ENCODE measurements at regions not wholly inside any gene's neighbourhood (a gene's known extent, or its start where the extent isn't known, plus 50 kb on each side); places are given as distances from the start of the nearest gene placed in this dataset.

DNA sequence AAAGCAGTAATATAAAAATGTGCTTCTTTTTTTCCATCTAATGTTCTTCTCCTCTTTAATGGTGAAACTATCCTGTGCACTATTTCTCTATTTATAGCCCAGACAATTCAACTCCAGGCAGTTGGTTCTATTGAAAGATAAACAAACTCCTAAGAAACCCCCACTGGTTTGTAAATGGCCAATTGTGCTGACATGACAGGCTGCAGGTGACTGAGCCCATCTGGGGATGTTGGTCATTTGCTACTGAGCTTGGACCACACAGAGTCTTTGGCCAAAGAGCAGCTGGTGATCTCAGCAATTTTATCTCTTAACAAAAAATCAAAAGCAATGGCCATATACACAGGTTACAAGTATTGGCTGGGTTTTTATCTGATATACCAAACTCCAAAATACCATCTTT, 631.8 kb upstream of the CELF2 start:
- TF ChIP-seq, protein P1, sequence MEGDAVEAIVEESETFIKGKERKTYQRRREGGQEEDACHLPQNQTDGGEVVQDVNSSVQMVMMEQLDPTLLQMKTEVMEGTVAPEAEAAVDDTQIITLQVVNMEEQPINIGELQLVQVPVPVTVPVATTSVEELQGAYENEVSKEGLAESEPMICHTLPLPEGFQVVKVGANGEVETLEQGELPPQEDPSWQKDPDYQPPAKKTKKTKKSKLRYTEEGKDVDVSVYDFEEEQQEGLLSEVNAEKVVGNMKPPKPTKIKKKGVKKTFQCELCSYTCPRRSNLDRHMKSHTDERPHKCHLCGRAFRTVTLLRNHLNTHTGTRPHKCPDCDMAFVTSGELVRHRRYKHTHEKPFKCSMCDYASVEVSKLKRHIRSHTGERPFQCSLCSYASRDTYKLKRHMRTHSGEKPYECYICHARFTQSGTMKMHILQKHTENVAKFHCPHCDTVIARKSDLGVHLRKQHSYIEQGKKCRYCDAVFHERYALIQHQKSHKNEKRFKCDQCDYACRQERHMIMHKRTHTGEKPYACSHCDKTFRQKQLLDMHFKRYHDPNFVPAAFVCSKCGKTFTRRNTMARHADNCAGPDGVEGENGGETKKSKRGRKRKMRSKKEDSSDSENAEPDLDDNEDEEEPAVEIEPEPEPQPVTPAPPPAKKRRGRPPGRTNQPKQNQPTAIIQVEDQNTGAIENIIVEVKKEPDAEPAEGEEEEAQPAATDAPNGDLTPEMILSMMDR (conservative IDR thresholded peaks at IDR 0.05; ENCODE audit: low read length): no peak
- no peak for DNase-seq (ENCODE audit: low read depth)
- no peak overlapping the region for H3K4me3 ChIP-seq (ENCODE audit: low read length)

DNA sequence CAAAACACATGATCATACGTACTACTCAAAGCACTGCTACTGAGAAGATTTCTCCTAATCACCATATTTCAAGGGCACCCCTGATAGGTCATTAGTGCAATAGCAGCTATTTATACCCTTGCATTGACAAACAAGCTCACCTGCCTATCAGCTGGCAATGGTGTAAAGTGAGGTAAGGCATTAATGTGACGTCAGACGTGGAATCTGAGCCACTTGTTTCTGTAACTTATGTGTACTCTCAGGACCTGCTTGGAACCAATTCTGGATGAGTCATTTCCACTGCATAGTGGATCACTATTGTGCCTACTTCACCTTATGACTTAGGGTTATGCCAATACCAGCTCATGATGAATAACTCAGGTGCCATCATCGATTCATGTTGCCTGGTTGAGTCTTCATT, 628.5 kb upstream of the CELF2 start:
- DNase-seq (ENCODE audit: low read depth): no peak
- no peak overlapping the region for H3K4me3 ChIP-seq (ENCODE audit: low read length)
- TF ChIP-seq, protein P1 (conservative IDR thresholded peaks at IDR 0.05; ENCODE audit: low read length): no peak

DNA sequence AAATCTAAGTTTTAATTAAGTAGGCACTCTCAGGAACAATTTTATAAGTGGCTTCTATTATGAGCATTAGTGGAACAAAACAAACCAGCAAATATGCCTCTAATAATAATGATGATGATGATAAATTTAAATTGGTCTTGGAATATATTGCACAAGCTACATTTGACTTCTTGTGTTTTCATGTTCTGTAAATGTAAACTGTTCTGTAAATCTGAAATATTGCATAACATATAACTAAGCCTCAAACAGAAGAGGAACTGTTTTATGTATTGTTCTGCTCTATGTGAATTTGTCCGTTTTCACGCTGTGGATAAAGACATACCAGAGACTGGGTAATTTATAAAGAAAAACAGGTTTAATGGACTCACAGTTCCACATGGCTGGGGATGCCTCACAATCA, 625.2 kb upstream of the CELF2 start:
- DNase-seq (ENCODE audit: low read depth): no peak
- no peak overlapping the region for H3K4me3 ChIP-seq (ENCODE audit: low read length)
- TF ChIP-seq, protein P1 (conservative IDR thresholded peaks at IDR 0.05; ENCODE audit: low read length): no peak

- DNase-seq (ENCODE audit: low read depth): no peak
- H3K4me3 ChIP-seq (ENCODE audit: low read length): no peak overlapping the region
- TF ChIP-seq, protein P1 (conservative IDR thresholded peaks at IDR 0.05; ENCODE audit: low read length): no peak
Observed at GRCh38 chr10:10394933-10395658, 622.6 kb upstream of the CELF2 start.

- no peak for DNase-seq (ENCODE audit: low read depth)
- TF ChIP-seq, protein P1 (conservative IDR thresholded peaks at IDR 0.05; ENCODE audit: low read length): no peak
- no peak overlapping the region for H3K4me3 ChIP-seq (ENCODE audit: low read length)
Observed at GRCh38 chr10:10396601-10397000, 621.1 kb upstream of the CELF2 start.

DNA sequence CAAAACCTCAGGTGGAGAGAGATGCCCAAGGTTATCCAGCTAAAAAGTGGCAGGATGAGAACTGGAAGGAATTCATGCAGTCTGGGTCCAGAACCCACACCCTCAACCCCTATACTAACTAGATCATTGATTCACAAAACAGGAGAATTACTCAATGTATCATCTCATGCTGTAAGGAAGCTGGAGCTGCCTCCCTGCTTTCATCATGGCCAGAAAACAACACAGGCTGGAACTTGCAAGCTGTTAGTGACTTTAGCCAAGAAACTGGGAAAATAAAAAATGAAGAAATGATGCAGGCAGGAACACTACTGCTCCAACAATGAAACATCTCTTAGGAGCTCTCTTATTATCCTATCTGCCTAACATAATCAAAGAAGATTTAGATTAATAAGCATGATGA, 619.8 kb upstream of the CELF2 start:
- H3K4me3 ChIP-seq (ENCODE audit: low read length): no peak overlapping the region
- TF ChIP-seq, protein P1 (conservative IDR thresholded peaks at IDR 0.05; ENCODE audit: low read length): no peak
- DNase-seq (ENCODE audit: low read depth): no peak

GRCh38 chr10:10403762-10404161, 613.9 kb upstream of the CELF2 start:
- no peak for DNase-seq (ENCODE audit: low read depth)

More at GRCh38 chr10:10403762-10404161, 613.9 kb upstream of the CELF2 start:
- no peak overlapping the region for H3K4me3 ChIP-seq (ENCODE audit: low read length)
- TF ChIP-seq, protein P1 (conservative IDR thresholded peaks at IDR 0.05; ENCODE audit: low read length): no peak

All from AG10803 (cell line).